H1 (cell line): ENCODE measurements at regions not wholly inside any gene's neighbourhood (a gene's known extent, or its start where the extent isn't known, plus 50 kb on each side); places are given as distances from the start of the nearest gene placed in this dataset.

ENCODE experiments used
- CTCF ChIA-PET: fragments of 300-600 bp; sonication (Branson Sonifier 250); formaldehyde crosslinking; loops from one replicate; lab custom pipeline; 2021; ENCODE audit not compliant: partially characterized antibody; lab: Charles Lee
- POLR2A ChIA-PET: fragments of 300-600 bp; sonication (Branson Sonifier 250); formaldehyde crosslinking; loops from one replicate; lab custom pipeline; 2021; ENCODE audit warnings: inconsistent platforms; ENCODE audit not compliant: partially characterized antibody; lab: Charles Lee
- DNase-seq, 2 experiments: peaks; one replicate each; pipeline versions ENCODE4 v3.0.0 to v3.0.0-alpha.2; 2010 to 2022; ENCODE audit warnings: low spot score in 2 of 2, low read depth in 1 of 2, mixed read lengths in 1 of 2
- FAIRE-seq: peaks from 2 replicates; lab custom pipeline; 2011; peaks lifted over from hg19 to GRCh38; lab: Jason Lieb, UNC
- H2AFZ ChIP-seq: 2 replicates; pipeline ENCODE4 v1.8.1; 2012; ENCODE audit warnings: low read length, inconsistent platforms
- H2AK5ac ChIP-seq: 2 replicates; pipeline ENCODE4 v1.6.1; 2013; ENCODE audit warnings: low read depth, low read length
- H2BK120ac ChIP-seq: replicated peaks from 2 replicates; pipeline ENCODE3; 2013; ENCODE audit warnings: low read depth, low read length, inconsistent platforms
- H2BK12ac ChIP-seq: 2 replicates; pipeline ENCODE4 v1.6.1; 2013; ENCODE audit warnings: low read depth, low read length
- H2BK15ac ChIP-seq: 2 replicates; pipeline ENCODE4 v1.6.1; 2013; ENCODE audit warnings: low read length
- H2BK20ac ChIP-seq: 2 replicates; pipeline ENCODE4 v1.6.1; 2013; ENCODE audit warnings: low read length
- H2BK5ac ChIP-seq: 2 replicates; pipeline ENCODE4 v1.6.1; 2013; ENCODE audit warnings: low read depth, low read length
- H3K14ac ChIP-seq: 2 replicates; pipeline ENCODE4 v1.6.1; 2013; ENCODE audit warnings: inconsistent platforms; ENCODE audit not compliant: insufficient read length
- H3K18ac ChIP-seq: 2 replicates; pipeline ENCODE4 v1.6.1; 2013; ENCODE audit warnings: low read length; ENCODE audit errors: extremely low read depth
- H3K23ac ChIP-seq: 2 replicates; pipeline ENCODE4 v1.6.1; 2013; ENCODE audit warnings: inconsistent platforms; ENCODE audit not compliant: insufficient read length
- H3K23me2 ChIP-seq: 2 replicates; pipeline ENCODE4 v1.6.1; 2013; ENCODE audit warnings: low read depth, low read length
- H3K27ac ChIP-seq: 2 replicates; pipeline ENCODE4 v1.6.1; 2011; ENCODE audit warnings: low read depth, low read length, inconsistent platforms
- H3K27me3 ChIP-seq, 4 experiments: replicated peaks in 1 of 4; 1 replicate in 1 of 4; 2 replicates in 3 of 4; pipeline versions ENCODE4 v1.6.1 to v1.8.1; 2011 to 2013; ENCODE audit warnings: low read length in 3 of 4, mild to moderate bottlenecking in 3 of 4, inconsistent platforms in 2 of 4, mixed read lengths in 2 of 4, moderate library complexity in 1 of 4; ENCODE audit not compliant: control insufficient read depth in 3 of 4, insufficient read depth in 3 of 4; ENCODE audit errors: extremely low read depth in 1 of 4
- H3K36me3 ChIP-seq, 4 experiments: 2 replicates each; pipeline versions ENCODE4 v1.6.1 to v1.8.1; 2011 to 2013; ENCODE audit warnings: mild to moderate bottlenecking in 4 of 4, low read length in 3 of 4, moderate library complexity in 2 of 4, control low read depth in 1 of 4, inconsistent platforms in 1 of 4; ENCODE audit not compliant: insufficient read depth in 4 of 4, control insufficient read depth in 2 of 4
- H3K4ac ChIP-seq: replicated peaks from 2 replicates; pipeline ENCODE3; 2013; ENCODE audit warnings: low read length, low read depth, mixed read lengths, inconsistent platforms; ENCODE audit not compliant: insufficient read length
- H3K4me1 ChIP-seq, 4 experiments: replicated peaks in 1 of 4; 1 replicate in 1 of 4; 2 replicates in 3 of 4; pipeline versions ENCODE4 v1.6.1 to v1.8.1; 2011 to 2013; ENCODE audit warnings: low read length in 3 of 4, inconsistent platforms in 2 of 4, mixed read lengths in 1 of 4; ENCODE audit not compliant: insufficient read depth in 4 of 4, control insufficient read depth in 3 of 4
- H3K4me2 ChIP-seq, 2 experiments: 2 replicates each; pipeline versions ENCODE4 v1.6.1 to v1.8.1; 2011 to 2013; ENCODE audit warnings: low read depth in 2 of 2, low read length in 2 of 2, control low read depth in 1 of 2, inconsistent platforms in 1 of 2, mild to moderate bottlenecking in 1 of 2; ENCODE audit not compliant: insufficient read depth in 1 of 2
- H3K4me3 ChIP-seq, 4 experiments: fragments of 200-600, 300-600 bp in 1 of 4; sonication (generic), shearing (Covaris generic), sonication (Bioruptor Twin) in 1 of 4; 2 replicates each; pipeline versions ENCODE4 v1.5.1 to v1.8.1; 2011 to 2016; ENCODE audit warnings: low read length in 4 of 4, low read depth in 3 of 4, control low read depth in 2 of 4, inconsistent platforms in 2 of 4, mild to moderate bottlenecking in 2 of 4, mixed read lengths in 1 of 4, moderate library complexity in 1 of 4; ENCODE audit not compliant: insufficient read depth in 2 of 4; ENCODE audit errors: extremely low read depth in 1 of 4
- H3K56ac ChIP-seq: replicated peaks from 2 replicates; pipeline ENCODE3; 2013; ENCODE audit warnings: low read depth, mild to moderate bottlenecking, mixed read lengths, low read length, inconsistent platforms; ENCODE audit not compliant: insufficient read length
- H3K79me1 ChIP-seq: 2 replicates; pipeline ENCODE4 v1.6.1; 2013; ENCODE audit warnings: low read depth, low read length, control low read depth
- H3K79me2 ChIP-seq, 2 experiments: 2 replicates each; pipeline versions ENCODE4 v1.6.1 to v1.8.1; 2012 to 2013; ENCODE audit warnings: low read length in 2 of 2, mild to moderate bottlenecking in 2 of 2, inconsistent platforms in 1 of 2; ENCODE audit not compliant: insufficient read depth in 2 of 2, control insufficient read depth in 1 of 2
- H3K9ac ChIP-seq, 4 experiments: replicated peaks in 1 of 4; 1 replicate in 1 of 4; 2 replicates in 3 of 4; pipeline versions ENCODE4 v1.6.1 to v1.8.1; 2011 to 2013; ENCODE audit warnings: low read depth in 3 of 4, low read length in 3 of 4, control low read depth in 2 of 4, mild to moderate bottlenecking in 2 of 4, moderate library complexity in 2 of 4, inconsistent platforms in 1 of 4; ENCODE audit errors: extremely low read depth in 1 of 4
- H3K9me3 ChIP-seq, 2 experiments: 2 replicates each; pipeline versions ENCODE4 v1.6.1 to v1.8.1; 2012 to 2013; ENCODE audit warnings: mild to moderate bottlenecking in 2 of 2, moderate library complexity in 2 of 2, control low read depth in 1 of 2, inconsistent platforms in 1 of 2, low read depth in 1 of 2, low read length in 1 of 2, mixed read lengths in 1 of 2; ENCODE audit not compliant: insufficient read depth in 2 of 2
- H4K20me1 ChIP-seq, 2 experiments: replicated peaks in 1 of 2; 2 replicates each; pipeline versions ENCODE3 to v1.8.1; 2011 to 2013; ENCODE audit warnings: inconsistent platforms in 2 of 2, low read length in 2 of 2, mild to moderate bottlenecking in 1 of 2; ENCODE audit not compliant: insufficient read depth in 2 of 2, control insufficient read depth in 1 of 2
- H4K5ac ChIP-seq: 2 replicates; pipeline ENCODE4 v1.6.1; 2013; ENCODE audit warnings: low read length, low read depth, mixed read lengths, inconsistent platforms; ENCODE audit not compliant: insufficient read length
- H4K8ac ChIP-seq: 2 replicates; pipeline ENCODE4 v1.8.0; 2013; ENCODE audit warnings: mild to moderate bottlenecking, moderate library complexity, low read length, inconsistent platforms; ENCODE audit not compliant: insufficient read depth; ENCODE audit errors: extremely low read depth
- H4K91ac ChIP-seq: replicated peaks from 2 replicates; pipeline ENCODE3; 2013; ENCODE audit warnings: low read length, mixed read lengths, inconsistent platforms; ENCODE audit not compliant: insufficient read length
- CHD1 ChIP-seq: IDR thresholded peaks from 2 replicates; pipeline ENCODE4 v1.6.1; 2012; ENCODE audit warnings: low read depth, low read length, improper control_type of control experiment
- MAX ChIP-seq: IDR thresholded peaks from 2 replicates; pipeline ENCODE4 v1.6.1; 2012; ENCODE audit warnings: inconsistent platforms

GRCh38 chr3:162112719-162113118 lies 616.1 kb downstream of the OTOL1 start:
- H4K8ac ChIP-seq = no peak overlapping the region
- no peak overlapping the region for H2AK5ac ChIP-seq
- H3K18ac ChIP-seq = no peak overlapping the region
- no peaks in the 10 kb centered on the region for H3K36me3 ChIP-seq
- no peaks in the 10 kb centered on the region for H4K20me1 ChIP-seq
- no peak overlapping the region for H2BK20ac ChIP-seq
- H2AFZ ChIP-seq = no peak overlapping the region
- no peak for TF ChIP-seq CHD1
- no peak for TF ChIP-seq MAX
- TF ChIP-seq, all 59 proteins: peak for 0
- Histone ChIP-seq H3K9ac (no peak overlapping the region), H2BK12ac (no peak overlapping the region), H3K4me1 (0 out of 7 replicates have a peak, but pooled peaks cover 0 to 2% (median 0%) of the 10 kb centered on the region in 4 experiments), H3K14ac (no peak overlapping the region), H3K4me3 (no peak overlapping the region), H3K9me3 (no peaks in the 10 kb centered on the region), H3K27me3 (no peaks in the 10 kb centered on the region), H3K79me1 (no peaks in the 10 kb centered on the region), H3K23ac (no peak overlapping the region), H4K5ac (no peak overlapping the region), H2BK15ac (no peak overlapping the region), H3K4me2 (no peak overlapping the region), H2BK120ac (no peak overlapping the region), H3K79me2 (no peaks in the 10 kb centered on the region), H2BK5ac (no peak overlapping the region), H3K4ac (no peak overlapping the region), H3K27ac (no peak overlapping the region), H4K91ac (no peak overlapping the region), H3K23me2 (no peaks in the 10 kb centered on the region), H3K56ac (no peak overlapping the region)
- FAIRE-seq = no peak
- ChIA-PET CTCF (no interaction called here), POLR2A (no interaction called here)
- no peak for DNase-seq
